ENCODE measurements at regions not wholly inside any gene's neighbourhood (a gene's known extent, or its start where the extent isn't known, plus 50 kb on each side); places are given as distances from the start of the nearest gene placed in this dataset.

DNA sequence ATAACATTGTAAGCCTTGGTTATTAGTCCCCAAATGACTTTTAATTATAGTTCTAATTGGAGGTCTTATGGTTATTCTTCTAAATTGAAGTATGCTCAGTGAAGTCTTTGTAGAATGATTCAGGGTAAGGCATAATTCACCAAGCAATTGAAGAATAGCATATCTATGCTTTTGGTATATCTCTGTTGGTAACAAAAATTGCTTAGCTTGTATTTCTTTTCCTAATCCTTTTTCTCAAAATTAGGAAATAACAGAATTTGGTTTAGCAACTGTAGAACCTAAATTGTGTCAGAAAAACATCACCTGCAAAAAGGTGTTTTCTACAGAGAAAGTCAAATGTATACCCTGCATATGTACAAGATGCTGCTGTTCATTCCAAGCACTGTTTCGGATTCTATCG, 189.2 kb upstream of the EPHA4 start:
- Histone ChIP-seq H3K79me2 (ENCODE audit: insufficient read depth) (no peaks in the 10 kb centered on the region), H3K9ac (no peak overlapping the region), H3K36me3 (replicated peaks in 1 of 2; ENCODE audit: control insufficient read depth in 1 of 2, insufficient read depth in 2 of 2, low read length in 1 of 2) (no peaks in the 10 kb centered on the region), H4K20me1 (ENCODE audit: insufficient read depth) (no peaks in the 10 kb centered on the region), H3K4me3 (ENCODE audit: low read depth in 2 of 2, low read length in 1 of 2) (no peak overlapping the region), H3F3A (replicated peaks; ENCODE audit: insufficient read depth) (no peaks in the 10 kb centered on the region), H3K27me3 (ENCODE audit: insufficient read depth) (no peaks in the 10 kb centered on the region), H3K4me2 (no peak overlapping the region), H3K27ac (ENCODE audit: low read depth in 2 of 2, low read length in 1 of 2) (no peak overlapping the region), H3K9me3 (no peaks in the 10 kb centered on the region), H3K4me1 (ENCODE audit: control insufficient read depth in 1 of 2, insufficient read depth in 2 of 2, low read depth in 1 of 2, low read length in 1 of 2) (no peaks in the 10 kb centered on the region), H2AFZ (ENCODE audit: low read depth) (no peak overlapping the region), H3K9me2 (no peaks in the 10 kb centered on the region)
- WGBS (ENCODE audit: low lambda C conversion rate) = 10% methylated on average over 2 of the region's 2 CpGs
- TF ChIP-seq JUND (IDR thresholded peaks at IDR 0.05) (no peak), GABPA (IDR thresholded peaks at IDR 0.05; ENCODE audit: low read depth) (no peak), MAX (IDR thresholded peaks at IDR 0.05; ENCODE audit: low read depth) (no peak), MXI1 (IDR thresholded peaks at IDR 0.05; ENCODE audit: low read depth, low read length) (no peak), TAF1 (IDR thresholded peaks at IDR 0.05; ENCODE audit: borderline replicate concordance, low read depth, low read length) (no peak), ELF1 (IDR thresholded peaks at IDR 0.05) (no peak), CTCF (IDR thresholded peaks at IDR 0.05) (no peak), RFX5 (IDR thresholded peaks at IDR 0.05; ENCODE audit: low read length) (no peak)
- TF ChIP-seq, protein P1, sequence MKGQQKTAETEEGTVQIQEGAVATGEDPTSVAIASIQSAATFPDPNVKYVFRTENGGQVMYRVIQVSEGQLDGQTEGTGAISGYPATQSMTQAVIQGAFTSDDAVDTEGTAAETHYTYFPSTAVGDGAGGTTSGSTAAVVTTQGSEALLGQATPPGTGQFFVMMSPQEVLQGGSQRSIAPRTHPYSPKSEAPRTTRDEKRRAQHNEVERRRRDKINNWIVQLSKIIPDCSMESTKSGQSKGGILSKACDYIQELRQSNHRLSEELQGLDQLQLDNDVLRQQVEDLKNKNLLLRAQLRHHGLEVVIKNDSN (IDR thresholded peaks at IDR 0.05; ENCODE audit: borderline replicate concordance, low read depth) = no peak
- TF ChIP-seq, protein P2, sequence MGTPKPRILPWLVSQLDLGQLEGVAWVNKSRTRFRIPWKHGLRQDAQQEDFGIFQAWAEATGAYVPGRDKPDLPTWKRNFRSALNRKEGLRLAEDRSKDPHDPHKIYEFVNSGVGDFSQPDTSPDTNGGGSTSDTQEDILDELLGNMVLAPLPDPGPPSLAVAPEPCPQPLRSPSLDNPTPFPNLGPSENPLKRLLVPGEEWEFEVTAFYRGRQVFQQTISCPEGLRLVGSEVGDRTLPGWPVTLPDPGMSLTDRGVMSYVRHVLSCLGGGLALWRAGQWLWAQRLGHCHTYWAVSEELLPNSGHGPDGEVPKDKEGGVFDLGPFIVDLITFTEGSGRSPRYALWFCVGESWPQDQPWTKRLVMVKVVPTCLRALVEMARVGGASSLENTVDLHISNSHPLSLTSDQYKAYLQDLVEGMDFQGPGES (IDR thresholded peaks at IDR 0.05; ENCODE audit: low read depth, low read length) = no peak
- no peak for DNase-seq
- ChIA-PET POLR2A (no interaction called here), CTCF (no interaction called here)

DNA sequence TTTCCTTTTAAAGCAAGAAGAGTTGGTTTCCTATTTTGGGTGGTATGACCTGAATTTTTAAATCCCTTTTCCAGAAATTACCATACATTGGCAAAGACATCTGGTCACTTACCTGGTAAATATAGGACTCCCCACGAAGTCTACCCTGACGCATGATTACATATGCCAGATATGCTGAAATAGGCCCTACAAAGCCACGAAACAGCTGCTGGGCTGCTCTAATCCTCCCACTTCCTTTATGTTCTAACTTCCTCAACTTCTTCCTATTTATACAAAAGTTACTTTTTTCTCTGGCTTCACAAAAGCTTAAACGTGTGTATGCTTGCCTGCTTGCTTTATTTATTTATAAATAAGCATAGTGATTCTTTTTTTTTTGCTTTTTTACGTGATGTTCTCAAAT, 186.0 kb upstream of the EPHA4 start:
- no peak for DNase-seq
- ChIA-PET CTCF (no interaction called here), POLR2A (no interaction called here)
- Histone ChIP-seq H3K4me2 (no peak overlapping the region), H3K27me3 (ENCODE audit: insufficient read depth) (no peaks in the 10 kb centered on the region), H3F3A (replicated peaks; ENCODE audit: insufficient read depth) (no peaks in the 10 kb centered on the region), H3K9me3 (no peaks in the 10 kb centered on the region), H3K36me3 (replicated peaks in 1 of 2; ENCODE audit: control insufficient read depth in 1 of 2, insufficient read depth in 2 of 2, low read length in 1 of 2) (no peaks in the 10 kb centered on the region), H3K79me2 (ENCODE audit: insufficient read depth) (no peaks in the 10 kb centered on the region), H3K4me3 (ENCODE audit: low read depth in 2 of 2, low read length in 1 of 2) (no peak overlapping the region), H3K9ac (no peak overlapping the region), H3K27ac (ENCODE audit: low read depth in 2 of 2, low read length in 1 of 2) (no peak overlapping the region), H2AFZ (ENCODE audit: low read depth) (no peak overlapping the region), H4K20me1 (ENCODE audit: insufficient read depth) (no peaks in the 10 kb centered on the region), H3K4me1 (ENCODE audit: control insufficient read depth in 1 of 2, insufficient read depth in 2 of 2, low read depth in 1 of 2, low read length in 1 of 2) (no peaks in the 10 kb centered on the region), H3K9me2 (no peaks in the 10 kb centered on the region)
- WGBS (ENCODE audit: low lambda C conversion rate) = 20% methylated on average over 5 of the region's 5 CpGs
- TF ChIP-seq MEF2A (IDR thresholded peaks at IDR 0.05; ENCODE audit: borderline replicate concordance, low read depth) (no peak), RFX5 (IDR thresholded peaks at IDR 0.05; ENCODE audit: low read length) (no peak), YY1 (IDR thresholded peaks at IDR 0.05; ENCODE audit: low read depth) (no peak), GABPA (IDR thresholded peaks at IDR 0.05; ENCODE audit: low read depth) (no peak), EZH2phosphoT487 (IDR thresholded peaks at IDR 0.05; ENCODE audit: borderline replicate concordance, low read depth) (no peak)
- TF ChIP-seq, protein P1 (IDR thresholded peaks at IDR 0.05; ENCODE audit: borderline replicate concordance, low read depth) = no peak
